ENCODE measurements at regions not wholly inside any gene's neighbourhood (a gene's known extent, or its start where the extent isn't known, plus 50 kb on each side); places are given as distances from the start of the nearest gene placed in this dataset.

- ChIA-PET POLR2A (no interaction called here), CTCF (no interaction called here)
- no peak for DNase-seq (ENCODE audit: low read depth, low spot score)
- TF ChIP-seq CTCF (IDR thresholded peaks at IDR 0.05; ENCODE audit: insufficient read depth, low read length, missing control alignments) = no peak
- H3K4me3 ChIP-seq (ENCODE audit: low read depth, low read length) = no peak overlapping the region
Measured at GRCh38 chr6:126643352-126643751, 303.4 kb downstream of the CENPW start.

DNA sequence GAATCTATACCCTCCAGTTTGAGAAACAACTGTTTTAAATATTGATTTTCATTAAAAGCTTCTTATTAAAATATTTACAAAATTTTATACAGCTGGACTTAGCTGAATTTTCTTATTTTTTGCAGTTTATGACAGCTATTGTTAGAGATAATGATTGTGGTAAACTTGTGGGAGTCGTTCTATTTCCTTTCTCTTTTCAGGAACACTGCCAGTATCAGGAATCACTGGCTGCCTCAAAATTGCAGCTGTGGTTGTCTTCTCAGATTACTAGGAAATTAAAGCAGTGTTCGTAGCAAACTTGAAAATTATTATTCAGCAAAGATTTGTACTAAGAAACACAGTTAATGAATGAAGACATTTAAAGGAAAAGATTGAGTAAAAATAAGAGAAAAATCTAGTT lies 311.0 kb downstream of the CENPW start:
- H3K4me3 ChIP-seq (ENCODE audit: low read depth, low read length) = no peak overlapping the region
- no peak for TF ChIP-seq CTCF (IDR thresholded peaks at IDR 0.05; ENCODE audit: insufficient read depth, low read length, missing control alignments)
- POLR2A ChIA-PET = no interaction called here
- no peak for DNase-seq (ENCODE audit: low read depth, low spot score)
- CTCF ChIA-PET = interaction anchor here (1.0 to 1.1 kb wide), 2 partner anchors 10 to 12 kb away, joined by 3 to 4 read pairs; no protein-coding TSS in a partner anchor

- H3K4me3 ChIP-seq (ENCODE audit: low read depth, low read length) = no peak overlapping the region
- ChIA-PET CTCF (interaction anchor here (1.1 to 1.7 kb wide), 7 partner anchors 8 to 640 kb away, joined by 3 to 5 read pairs (median 3); no protein-coding TSS in a partner anchor), POLR2A (no interaction called here)
- no peak for DNase-seq (ENCODE audit: low read depth, low spot score)
- peak; percentile 49 for TF ChIP-seq CTCF (IDR thresholded peaks at IDR 0.05; ENCODE audit: insufficient read depth, low read length, missing control alignments)
Measured at GRCh38 chr6:126657561-126658175, 317.8 kb downstream of the CENPW start.

DNA sequence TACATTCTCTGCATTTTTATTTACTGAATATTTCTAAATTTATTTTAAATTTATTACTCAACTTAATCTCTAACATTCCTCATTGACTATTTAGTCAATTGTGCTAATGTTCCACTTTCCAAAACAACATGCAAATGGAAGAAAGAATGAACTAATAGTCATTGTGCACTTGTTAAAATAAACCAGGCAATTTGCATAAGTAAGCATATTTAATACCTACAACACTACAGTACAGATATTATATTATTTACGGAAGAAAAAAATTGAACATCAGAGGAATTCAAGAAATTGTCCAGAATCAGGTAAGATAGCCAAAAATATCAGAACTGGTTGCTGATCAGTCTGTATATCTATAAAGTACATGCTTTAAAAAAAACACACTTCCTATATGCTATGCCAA lies 320.5 kb downstream of the CENPW start:
- no peak for DNase-seq (ENCODE audit: low read depth, low spot score)
- CTCF ChIA-PET = no interaction called here
- POLR2A ChIA-PET = no interaction called here
- TF ChIP-seq CTCF (IDR thresholded peaks at IDR 0.05; ENCODE audit: insufficient read depth, low read length, missing control alignments) = no peak
- no peak overlapping the region for H3K4me3 ChIP-seq (ENCODE audit: low read depth, low read length)

DNA sequence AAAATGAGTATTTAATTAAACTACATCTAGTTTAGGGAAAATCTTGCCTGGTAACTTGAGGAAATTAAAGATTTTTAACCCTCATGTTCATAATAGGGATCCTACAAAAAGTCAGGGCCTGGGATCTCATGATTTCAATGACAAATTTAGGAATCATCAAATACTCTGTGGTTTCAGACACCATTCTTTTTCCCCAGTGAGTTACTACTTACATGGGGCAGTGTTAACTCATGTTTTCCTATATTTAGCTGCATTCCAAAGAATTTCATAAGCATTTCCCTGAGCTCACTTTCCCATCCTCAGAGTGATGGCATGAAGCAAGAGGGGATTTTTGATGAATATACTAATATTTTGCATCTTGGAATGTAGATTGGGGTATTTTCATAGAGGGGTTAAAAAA lies 321.7 kb downstream of the CENPW start:
- CTCF ChIA-PET = interaction anchor here (1.0 to 2.7 kb wide), 2 partner anchors 143 to 300 kb away, joined by 3 to 10 read pairs; no protein-coding TSS in a partner anchor
- POLR2A ChIA-PET = interaction anchor here (0.6 kb wide), 1 partner anchor 485 kb away, joined by 3 read pairs; no protein-coding TSS in a partner anchor
- H3K4me3 ChIP-seq (ENCODE audit: low read depth, low read length) = no peak overlapping the region
- DNase-seq (ENCODE audit: low read depth, low spot score) = peak; percentile 86
- no peak for TF ChIP-seq CTCF (IDR thresholded peaks at IDR 0.05; ENCODE audit: insufficient read depth, low read length, missing control alignments)

DNA sequence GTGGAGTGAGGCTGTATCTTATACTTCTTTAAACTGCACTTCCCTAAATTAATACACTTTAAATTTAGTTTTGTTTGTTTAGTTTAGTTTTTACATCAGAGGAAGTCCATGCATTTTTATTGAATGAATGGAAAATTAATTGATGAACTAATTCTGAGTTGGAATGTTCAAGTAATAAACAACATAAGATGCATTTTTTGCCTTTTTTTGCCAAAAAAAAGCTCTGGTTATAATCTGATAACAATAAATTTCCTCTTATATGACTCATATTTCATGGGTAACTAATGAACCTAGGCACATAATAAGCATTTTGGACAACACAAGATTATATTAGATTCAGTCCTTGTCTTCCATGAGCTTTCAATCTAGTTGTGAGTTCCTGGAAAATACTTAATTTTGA lies 323.1 kb downstream of the CENPW start:
- POLR2A ChIA-PET = no interaction called here
- no peak overlapping the region for H3K4me3 ChIP-seq (ENCODE audit: low read depth, low read length)
- DNase-seq (ENCODE audit: low read depth, low spot score) = no peak
- TF ChIP-seq CTCF (IDR thresholded peaks at IDR 0.05; ENCODE audit: insufficient read depth, low read length, missing control alignments) = no peak
- CTCF ChIA-PET = interaction anchor here (1.0 to 2.7 kb wide), 3 partner anchors 9 to 301 kb away, joined by 4 to 10 read pairs (median 4); no protein-coding TSS in a partner anchor
